OCI-LY7 (cell line): ENCODE measurements at regions not wholly inside any gene's neighbourhood (a gene's known extent, or its start where the extent isn't known, plus 50 kb on each side); places are given as distances from the start of the nearest gene placed in this dataset.

ENCODE experiments used
- EZH2phosphoT487 ChIP-seq: fragments of 200-600 bp; sonication (generic); IDR thresholded peaks from 2 replicates; pipeline ENCODE4 v1.6.1; 2018; ENCODE audit warnings: low read depth, borderline replicate concordance, mild to moderate bottlenecking, mixed run types, antibody characterized with exemption, low read length, moderate library complexity, mixed read lengths
- TF ChIP-seq, protein P1 (sequence below): fragments of 200-600 bp; sonication (generic); conservative IDR thresholded peaks from 2 replicates; pipeline ENCODE4 v1.5.1; 2014; ENCODE audit warnings: mild to moderate bottlenecking, antibody characterized with exemption, low read length, moderate library complexity, mixed read lengths

DNA sequence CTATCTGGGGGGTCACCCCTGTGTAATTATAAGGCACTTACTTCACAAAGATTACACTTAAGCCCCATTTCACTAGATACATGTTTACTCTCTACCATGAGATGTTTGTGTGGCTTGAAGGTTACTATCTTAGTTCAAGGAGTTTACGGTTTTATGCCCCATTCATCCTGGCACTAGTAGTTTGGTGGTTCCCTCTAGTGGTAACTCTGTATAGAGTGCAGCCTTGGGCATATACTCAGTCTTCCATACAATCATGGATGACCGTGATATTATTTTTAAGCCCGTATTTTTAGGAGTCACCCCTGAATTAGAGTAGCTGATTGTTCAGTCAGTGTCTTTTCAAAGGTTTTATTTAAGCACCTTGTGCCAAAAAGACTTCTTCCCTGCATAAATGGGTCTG is 109.9 kb upstream of the FAM47C start:
- TF ChIP-seq, protein P1, sequence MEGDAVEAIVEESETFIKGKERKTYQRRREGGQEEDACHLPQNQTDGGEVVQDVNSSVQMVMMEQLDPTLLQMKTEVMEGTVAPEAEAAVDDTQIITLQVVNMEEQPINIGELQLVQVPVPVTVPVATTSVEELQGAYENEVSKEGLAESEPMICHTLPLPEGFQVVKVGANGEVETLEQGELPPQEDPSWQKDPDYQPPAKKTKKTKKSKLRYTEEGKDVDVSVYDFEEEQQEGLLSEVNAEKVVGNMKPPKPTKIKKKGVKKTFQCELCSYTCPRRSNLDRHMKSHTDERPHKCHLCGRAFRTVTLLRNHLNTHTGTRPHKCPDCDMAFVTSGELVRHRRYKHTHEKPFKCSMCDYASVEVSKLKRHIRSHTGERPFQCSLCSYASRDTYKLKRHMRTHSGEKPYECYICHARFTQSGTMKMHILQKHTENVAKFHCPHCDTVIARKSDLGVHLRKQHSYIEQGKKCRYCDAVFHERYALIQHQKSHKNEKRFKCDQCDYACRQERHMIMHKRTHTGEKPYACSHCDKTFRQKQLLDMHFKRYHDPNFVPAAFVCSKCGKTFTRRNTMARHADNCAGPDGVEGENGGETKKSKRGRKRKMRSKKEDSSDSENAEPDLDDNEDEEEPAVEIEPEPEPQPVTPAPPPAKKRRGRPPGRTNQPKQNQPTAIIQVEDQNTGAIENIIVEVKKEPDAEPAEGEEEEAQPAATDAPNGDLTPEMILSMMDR: peak; percentile 68
- no peak for TF ChIP-seq EZH2phosphoT487
